ENCODE measurements at regions not wholly inside any gene's neighbourhood (a gene's known extent, or its start where the extent isn't known, plus 50 kb on each side); places are given as distances from the start of the nearest gene placed in this dataset.
A peak's percentile ranks its signal among the peaks of the same experiment; 100 is the strongest.

GRCh38 chr7:368651-369475 lies 78.9 kb downstream of the FOXL3 start:
- H3K36me3 ChIP-seq: no peaks in the 10 kb centered on the region

GRCh38 chr7:369476-370258 lies 79.7 kb downstream of the FOXL3 start:
- Histone ChIP-seq H3K9me3 (no peaks in the 10 kb centered on the region), H3K4me3 (peak overlapping the region in 2 of 3 donors; percentile 18 to 19), H3K27me3 (peaks cover 0 to 11% of the 10 kb centered on the region in 2 donors), H3K36me3 (no peaks in the 10 kb centered on the region), H3K4me1 (peaks cover 5% of the 10 kb centered on the region in 2 donors), H3K27ac (peak overlapping the region; percentile 83 to 90)
- intact Hi-C loops (cut with DNase I; ENCODE audit: low total_unique reads): no loop called here
- DNase-seq (ENCODE audit: low spot score in 2 of 2): peak; percentile 50 to 74
- TF ChIP-seq POLR2AphosphoS5 (IDR thresholded peaks at IDR 0.05): no peak
- TF ChIP-seq POLR2A (IDR thresholded peaks at IDR 0.05): no peak
- TF ChIP-seq CTCF (IDR thresholded peaks at IDR 0.05): peak in 1 of 3 donors; percentile 64

More at GRCh38 chr7:368651-369475, 78.9 kb downstream of the FOXL3 start:
- peaks cover 0 to 11% of the 10 kb centered on the region in 2 donors for H3K27me3 ChIP-seq
- peak overlapping the region; percentile 83 to 90 for H3K27ac ChIP-seq
- no peaks in the 10 kb centered on the region for H3K9me3 ChIP-seq
- intact Hi-C loops (cut with DNase I; ENCODE audit: low total_unique reads): no loop called here
- TF ChIP-seq CTCF (IDR thresholded peaks at IDR 0.05) (no peak), POLR2A (IDR thresholded peaks at IDR 0.05) (peak; percentile 12), POLR2AphosphoS5 (IDR thresholded peaks at IDR 0.05) (peak in 2 of 3 donors; percentile 24 to 62)
- DNase-seq (ENCODE audit: low spot score in 2 of 2): peak in 1 of 2 donors; percentile 92
- peaks cover 5% of the 10 kb centered on the region in 2 donors for H3K4me1 ChIP-seq
- H3K4me3 ChIP-seq: peak overlapping the region in 2 of 3 donors; percentile 18 to 19

GRCh38 chr7:370259-370625 lies 80.3 kb downstream of the FOXL3 start:
- H3K36me3 ChIP-seq: no peaks in the 10 kb centered on the region
- H3K27me3 ChIP-seq: peaks cover 0 to 15% of the 10 kb centered on the region in 2 donors
- DNase-seq (ENCODE audit: low spot score in 2 of 2): peak; percentile 31 to 56
- H3K27ac ChIP-seq: peak overlapping the region; percentile 83 to 90
- no peak overlapping the region for H3K4me3 ChIP-seq
- TF ChIP-seq CTCF (IDR thresholded peaks at IDR 0.05) (no peak), POLR2AphosphoS5 (IDR thresholded peaks at IDR 0.05) (peak in 1 of 3 donors; percentile 10)
- H3K4me1 ChIP-seq: peaks cover 5% of the 10 kb centered on the region in 2 donors
- H3K9me3 ChIP-seq: no peaks in the 10 kb centered on the region
- intact Hi-C loops (cut with DNase I; ENCODE audit: low total_unique reads): no loop called here

GRCh38 chr7:370775-371118 lies 80.8 kb downstream of the FOXL3 start:
- peak in 1 of 2 donors; percentile 10 for DNase-seq (ENCODE audit: low spot score in 2 of 2)
- no peaks in the 10 kb centered on the region for H3K9me3 ChIP-seq
- intact Hi-C loops (cut with DNase I; ENCODE audit: low total_unique reads): no loop called here
- TF ChIP-seq POLR2A (IDR thresholded peaks at IDR 0.05) (no peak), POLR2AphosphoS5 (IDR thresholded peaks at IDR 0.05) (no peak), CTCF (IDR thresholded peaks at IDR 0.05) (no peak)
- peak overlapping the region; percentile 83 to 90 for H3K27ac ChIP-seq
- peaks cover 5% of the 10 kb centered on the region in 2 donors for H3K4me1 ChIP-seq
- no peaks in the 10 kb centered on the region for H3K36me3 ChIP-seq
- H3K4me3 ChIP-seq: no peak overlapping the region
- peaks cover 0 to 17% of the 10 kb centered on the region in 2 donors for H3K27me3 ChIP-seq

Measured in breast epithelium (tissue), 4 donors.